Endothelial cell of hepatic sinusoid (primary cell): ENCODE measurements at regions not wholly inside any gene's neighbourhood (a gene's known extent, or its start where the extent isn't known, plus 50 kb on each side); places are given as distances from the start of the nearest gene placed in this dataset.

Source experiments
- in situ Hi-C: cut with HindIII; loops from 2 replicates; pipeline ENCODE4 v1.10.0; 2017; ENCODE audit warnings: low sequenced_read_pairs

DNA sequence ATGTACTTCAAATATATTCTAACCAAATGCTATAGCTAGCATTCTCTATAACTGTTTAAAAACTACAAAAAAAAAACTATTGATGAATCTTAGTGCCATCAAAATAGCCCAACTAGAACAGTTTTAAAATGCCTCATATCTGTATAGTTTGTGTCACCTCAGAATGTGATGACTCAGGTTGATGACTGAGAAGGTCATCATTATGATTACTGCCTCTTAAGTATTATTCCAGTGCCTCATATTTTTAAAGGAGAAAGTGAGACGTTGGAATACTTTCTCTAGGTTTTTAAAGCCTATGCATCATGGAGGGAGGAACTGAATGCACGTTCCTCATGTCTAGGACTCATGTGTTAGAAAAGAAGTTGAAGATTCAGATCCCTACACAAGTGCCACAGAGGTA, 88.2 kb downstream of the TMA16 start:
- in situ Hi-C loops = no loop called here

DNA sequence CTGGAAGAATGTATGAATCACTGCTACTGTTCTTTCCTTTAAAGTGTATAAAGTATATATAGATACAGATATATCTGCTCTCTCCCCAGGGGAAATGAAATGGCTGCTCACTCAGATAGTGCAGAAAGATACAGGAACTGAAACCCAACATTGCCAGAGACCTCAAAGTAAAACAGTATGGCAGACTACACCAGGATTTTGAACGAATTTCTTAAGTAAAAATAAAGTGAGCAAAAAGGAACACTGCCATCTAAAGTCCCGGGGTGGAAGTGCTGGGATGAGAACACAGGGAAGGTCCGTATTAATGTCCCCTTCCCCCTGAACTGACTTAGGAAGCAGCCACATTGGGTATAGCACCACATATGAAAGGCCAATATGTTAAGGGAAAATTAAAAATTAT, 93.4 kb downstream of the TMA16 start:
- in situ Hi-C loops = no loop called here

DNA sequence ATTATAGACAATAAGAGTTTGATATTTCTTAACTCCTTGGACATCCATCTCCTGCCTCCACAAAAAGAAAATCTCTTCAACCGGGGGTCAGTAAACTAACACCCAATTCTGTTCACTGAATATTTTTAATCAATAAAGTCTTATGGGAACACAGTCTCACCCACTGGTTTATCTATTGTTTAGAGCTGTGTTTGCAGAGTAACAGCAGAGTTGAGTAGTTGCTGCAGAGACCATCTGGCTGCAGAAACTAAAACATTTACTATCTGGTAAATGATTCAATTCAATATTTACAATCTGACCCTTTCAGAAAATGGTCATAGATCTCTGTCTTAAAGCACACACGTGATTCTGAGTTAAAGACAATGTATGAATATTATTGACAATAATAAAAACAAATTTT, 94.0 kb downstream of the TMA16 start:
- in situ Hi-C loops = no loop called here

DNA sequence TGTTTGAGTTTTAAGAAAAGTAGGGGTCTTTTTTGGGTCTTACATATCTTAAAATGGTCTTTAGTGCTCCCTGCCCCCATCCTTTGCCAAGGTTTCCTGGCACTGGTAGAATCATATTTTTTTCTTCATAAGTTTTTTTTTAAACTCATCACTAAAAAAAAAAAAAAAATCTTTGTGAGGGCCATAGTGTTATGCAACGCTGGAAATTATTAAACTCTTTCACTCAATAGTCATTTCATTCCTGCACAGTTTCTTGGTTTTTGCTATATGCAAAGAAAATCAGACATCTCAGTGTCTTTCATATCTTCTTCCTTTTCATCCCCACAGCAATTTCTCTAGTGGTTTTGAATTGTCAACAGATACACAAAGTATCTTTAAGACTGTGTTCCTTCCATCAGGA, 95.6 kb downstream of the TMA16 start:
- in situ Hi-C loops = no loop called here

DNA sequence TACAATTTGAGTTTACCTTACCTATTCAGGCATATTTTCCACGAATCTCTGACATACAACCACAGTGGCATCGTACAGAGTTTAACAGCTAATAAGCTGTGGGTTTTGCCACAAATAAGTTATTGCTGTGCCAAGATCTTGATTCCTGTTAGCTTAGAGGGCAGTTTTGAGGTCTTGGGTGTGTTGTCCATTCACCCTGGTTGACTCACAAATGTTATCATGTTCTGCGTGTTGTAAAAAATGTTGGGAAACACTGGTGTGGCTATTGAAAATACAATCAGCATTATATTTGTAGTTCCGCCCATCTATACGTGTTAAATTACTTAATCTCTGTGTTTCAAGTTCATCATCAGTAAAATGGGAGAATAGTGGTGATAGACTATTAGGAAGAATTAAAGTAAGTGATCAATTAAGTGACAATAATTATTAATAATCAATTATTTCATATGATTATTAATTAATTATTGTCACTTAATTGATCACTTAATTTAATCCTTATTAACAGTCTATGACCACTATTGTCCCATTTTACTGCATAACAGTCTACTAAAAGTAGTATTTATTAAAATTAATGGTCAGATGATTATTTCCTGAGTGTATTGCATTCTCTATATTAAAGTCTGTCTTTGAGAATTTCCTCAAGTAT, 96.3 kb downstream of the TMA16 start:
- in situ Hi-C loops = no loop called here

DNA sequence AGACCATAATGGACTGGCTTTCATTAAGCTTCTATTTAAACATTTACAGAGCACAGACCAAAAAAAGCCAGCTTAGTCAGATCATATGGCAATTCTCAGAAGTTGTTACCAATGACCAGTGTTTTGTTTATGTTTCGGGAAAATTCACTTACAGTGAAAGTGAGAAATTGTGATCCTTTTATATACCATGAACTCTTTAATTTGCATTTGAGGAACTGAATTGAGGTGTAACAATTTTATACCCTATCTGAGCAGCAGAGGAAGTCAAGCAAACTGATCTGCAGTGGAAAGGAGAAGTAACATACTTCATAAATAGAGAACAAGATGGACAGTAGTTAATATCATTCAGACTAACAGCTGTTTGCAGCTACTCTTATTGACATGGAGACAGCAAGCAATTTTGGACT, 97.1 kb downstream of the TMA16 start:
- in situ Hi-C loops = no loop called here

DNA sequence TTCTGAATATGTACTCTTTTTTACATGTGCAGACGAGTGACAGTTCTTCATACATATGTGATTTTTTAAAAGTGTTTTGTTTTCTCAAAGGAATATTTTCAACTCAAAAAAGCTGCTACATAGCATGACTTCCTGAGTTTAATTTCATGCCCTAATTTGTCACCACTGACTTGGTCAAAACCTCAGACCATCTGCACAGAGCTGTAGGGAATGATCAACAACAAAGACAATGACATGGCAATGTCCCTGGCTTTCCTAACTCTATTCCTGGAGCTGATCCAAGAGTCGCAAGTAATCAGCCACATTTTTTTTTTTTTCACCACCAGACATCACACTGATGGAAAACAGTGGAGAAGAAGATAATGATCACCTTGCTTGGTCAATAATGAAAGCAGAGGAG, 97.7 kb downstream of the TMA16 start:
- in situ Hi-C loops = no loop called here

DNA sequence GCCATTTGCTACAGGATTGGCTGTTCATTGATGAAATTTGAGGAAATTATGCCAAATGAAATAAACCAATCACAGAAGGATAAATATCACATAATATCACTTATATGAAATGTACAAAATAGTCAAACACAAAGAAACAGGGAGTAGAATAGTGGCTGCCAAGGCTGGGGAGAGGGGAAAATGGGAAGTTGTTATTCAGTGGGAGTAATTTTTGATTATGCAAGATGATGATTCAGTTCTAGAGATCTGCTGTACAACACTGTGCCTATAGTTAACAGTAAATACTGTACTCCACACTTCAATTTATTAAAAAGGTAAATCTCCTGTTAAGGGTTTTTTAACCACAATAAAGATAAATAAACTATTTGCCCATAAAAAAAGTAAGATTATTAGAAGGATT, 101.1 kb downstream of the TMA16 start:
- in situ Hi-C loops = no loop called here

DNA sequence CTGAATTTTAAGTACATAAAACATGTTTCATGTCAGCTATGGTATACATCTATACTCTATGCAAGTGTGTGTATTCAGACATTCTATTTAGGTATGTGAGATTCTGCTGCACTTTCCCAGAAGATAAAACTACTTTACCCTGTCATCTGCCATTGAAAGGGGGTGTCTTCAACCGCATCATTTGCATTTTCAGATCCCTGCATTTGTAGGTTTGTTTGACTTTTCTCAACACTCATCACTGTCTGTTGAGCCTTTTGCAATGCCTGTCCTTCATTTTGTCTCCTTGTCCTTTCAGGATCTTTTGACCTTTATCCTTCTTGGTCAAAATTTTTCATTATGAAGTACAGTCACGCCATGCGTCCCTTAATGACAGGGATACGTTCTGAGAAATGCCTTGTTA, 103.5 kb downstream of the TMA16 start:
- in situ Hi-C loops = no loop called here

DNA sequence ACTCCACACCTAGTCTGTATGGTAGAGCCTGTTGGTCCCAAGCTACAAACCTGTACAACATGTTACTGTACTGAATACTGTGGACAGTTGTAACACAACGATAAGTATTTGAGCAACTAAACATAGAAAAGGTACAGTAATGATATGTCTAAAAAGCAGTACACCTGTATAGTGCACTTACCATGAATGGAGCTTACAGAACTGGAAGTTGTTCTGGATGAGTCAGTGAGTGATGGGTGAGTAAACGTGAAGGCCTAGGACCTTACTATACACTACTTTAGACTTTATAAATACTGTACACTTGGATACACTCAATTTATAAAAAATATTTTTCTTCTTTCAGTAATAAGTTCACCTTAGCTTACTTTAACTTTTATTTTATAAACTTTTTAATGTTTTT, 104.0 kb downstream of the TMA16 start:
- in situ Hi-C loops = no loop called here

DNA sequence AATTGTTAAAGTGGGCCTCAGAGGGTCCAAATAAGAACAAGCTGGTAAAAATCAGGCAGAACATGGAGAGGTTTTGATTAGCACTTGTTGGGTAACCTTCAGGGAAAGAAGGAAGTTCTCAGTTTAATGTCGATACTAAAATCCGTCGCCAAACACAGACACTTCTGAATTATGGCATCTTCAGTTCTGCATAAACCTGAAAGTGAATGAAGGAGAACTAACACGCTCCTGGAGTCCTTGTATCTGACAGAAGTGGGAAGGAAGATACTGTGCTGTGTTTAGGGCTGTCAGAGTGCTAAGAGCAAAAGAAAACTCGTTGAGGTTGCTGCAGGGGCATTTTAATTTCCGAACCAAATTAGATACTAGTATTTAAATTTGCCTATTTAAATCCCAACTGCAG, 106.2 kb downstream of the TMA16 start:
- in situ Hi-C loops = no loop called here

DNA sequence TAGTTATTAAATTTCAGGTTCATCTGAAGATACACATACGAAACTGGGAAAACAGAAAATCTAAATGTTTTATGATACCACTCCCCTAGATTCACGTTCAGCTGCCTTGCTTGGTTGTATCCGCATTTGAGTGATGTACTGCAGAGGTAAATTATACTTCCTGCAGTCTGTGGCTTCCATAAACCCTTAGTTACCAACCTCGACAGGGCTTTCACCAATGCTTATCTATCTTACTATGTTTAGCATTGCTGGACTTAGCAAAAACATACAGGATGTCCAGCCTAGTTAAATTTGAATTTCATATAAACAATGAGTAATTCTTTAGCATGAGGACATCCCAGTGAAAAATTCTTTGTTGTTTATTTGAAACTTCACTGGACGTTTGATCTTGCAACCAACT, 108.8 kb downstream of the TMA16 start:
- in situ Hi-C loops = no loop called here

DNA sequence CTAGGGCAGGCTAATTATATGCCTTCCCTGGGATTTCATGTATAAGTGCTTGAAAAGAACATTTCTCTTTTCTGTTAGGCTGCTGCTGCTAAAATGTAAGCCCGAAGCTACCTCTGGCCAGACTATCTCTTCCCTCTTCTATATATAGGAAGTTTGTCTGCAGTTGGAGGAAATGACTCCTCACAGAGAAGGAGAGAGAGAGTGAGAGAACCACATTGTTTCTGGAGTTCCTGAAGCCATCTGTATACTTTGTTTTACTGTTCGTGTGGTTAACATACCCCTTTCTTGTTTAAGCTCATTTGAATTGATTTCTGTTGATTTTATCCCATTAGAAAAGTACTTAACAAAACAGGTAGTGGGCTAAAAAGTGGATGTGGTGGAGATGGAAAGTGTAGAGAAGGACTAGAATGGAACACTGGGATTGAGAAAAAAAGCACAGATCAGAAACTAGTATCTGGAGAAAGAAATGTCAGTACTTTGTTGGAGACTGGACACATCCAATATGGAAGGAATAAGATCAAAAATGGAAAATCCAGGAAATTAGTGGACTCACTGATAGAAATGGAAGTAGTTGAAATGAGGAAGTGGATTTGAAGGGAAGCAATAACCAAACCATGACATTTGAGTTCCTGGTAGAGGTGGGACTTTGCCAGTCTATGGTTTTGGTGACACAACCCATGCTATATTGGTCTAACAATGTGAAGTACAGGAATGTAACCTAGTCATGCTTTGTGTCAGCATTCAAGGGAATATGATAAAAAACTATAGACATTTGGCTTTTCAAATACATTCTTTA, 112.6 kb downstream of the TMA16 start:
- in situ Hi-C loops = no loop called here

DNA sequence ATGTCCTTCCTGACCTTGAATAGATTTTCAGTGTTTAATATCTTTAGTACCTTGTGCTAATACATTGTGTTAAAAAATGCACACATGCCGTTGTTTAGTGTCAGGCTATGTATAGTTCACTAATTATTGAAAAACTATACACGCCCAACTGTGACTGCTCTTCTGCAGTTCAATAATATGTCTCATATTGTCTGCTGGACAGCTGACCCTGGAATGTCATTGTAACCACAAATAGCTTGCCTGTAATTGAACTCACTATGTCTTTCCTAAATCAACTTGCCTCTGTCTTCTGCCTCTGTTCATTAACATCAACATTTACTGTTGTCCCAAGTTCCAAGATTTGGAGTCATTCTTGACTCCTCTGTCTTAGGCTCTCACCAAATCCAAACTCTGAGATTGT, 114.5 kb downstream of the TMA16 start:
- in situ Hi-C loops = no loop called here

DNA sequence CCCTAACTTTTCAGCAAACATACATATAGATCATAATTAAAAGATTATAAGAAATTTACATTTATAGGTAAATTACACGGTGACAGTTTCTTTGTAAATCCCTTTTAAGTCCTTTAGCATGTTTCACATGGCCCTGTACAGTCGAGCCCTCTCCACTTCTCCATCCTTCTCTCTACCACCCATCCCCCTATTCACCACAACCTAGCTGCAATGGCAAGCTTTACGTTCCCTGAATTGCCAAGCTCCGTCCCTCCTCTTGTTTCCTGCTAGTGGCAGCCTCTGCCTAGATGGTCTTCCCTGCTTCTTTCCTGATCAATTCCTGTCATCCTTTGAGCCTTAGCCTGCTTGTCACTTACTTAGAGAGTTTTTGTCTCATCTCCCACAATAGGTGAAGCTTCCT, 116.2 kb downstream of the TMA16 start:
- in situ Hi-C loops = no loop called here

DNA sequence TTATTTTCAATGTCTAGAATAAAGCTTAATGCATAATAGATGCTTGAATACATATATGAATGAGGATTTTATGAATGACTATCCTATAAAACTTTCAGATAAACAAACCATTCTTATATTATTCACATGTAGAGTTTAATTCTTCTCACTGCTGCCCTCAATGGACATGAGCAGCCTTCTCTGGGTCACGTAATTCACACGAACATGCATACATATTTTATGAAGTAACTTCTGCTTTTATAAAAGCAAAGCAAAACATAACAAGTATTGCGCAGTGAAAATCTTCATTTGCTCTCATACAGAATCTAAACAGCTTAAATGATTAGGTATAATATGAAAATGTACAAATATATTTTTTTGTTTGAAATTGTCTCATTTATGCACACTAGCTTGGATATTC, 116.7 kb downstream of the TMA16 start:
- in situ Hi-C loops = no loop called here

DNA sequence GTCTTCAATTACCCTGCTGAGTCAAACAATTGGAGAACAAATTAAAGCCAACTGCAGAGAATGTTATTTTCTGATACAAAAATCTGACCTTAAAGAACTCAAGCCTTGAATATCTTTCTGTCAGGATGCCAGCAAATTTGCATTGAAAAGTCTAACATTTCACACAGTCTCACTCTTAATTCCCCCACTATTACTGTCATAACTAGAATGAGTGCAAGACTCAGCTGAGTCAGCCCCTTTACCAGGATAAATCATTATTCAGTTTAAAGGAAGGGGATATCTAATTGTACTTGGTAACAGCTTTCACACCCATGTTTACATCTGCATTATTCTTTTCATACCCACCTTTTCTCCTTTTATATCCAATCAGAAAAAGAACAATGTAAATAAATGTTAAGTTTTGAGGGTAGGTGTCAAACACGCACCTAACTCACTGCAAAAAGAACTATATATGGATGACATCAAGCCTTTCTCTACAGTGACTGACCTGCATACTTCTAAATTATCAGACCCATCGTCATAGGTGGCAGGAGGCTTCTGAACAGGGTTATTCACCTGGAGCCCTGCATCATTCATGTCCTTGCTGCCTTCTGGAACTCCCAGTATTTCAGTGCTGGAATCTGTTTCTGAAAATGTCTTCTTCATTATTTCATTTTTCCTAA, 117.4 kb downstream of the TMA16 start:
- in situ Hi-C loops = no loop called here

DNA sequence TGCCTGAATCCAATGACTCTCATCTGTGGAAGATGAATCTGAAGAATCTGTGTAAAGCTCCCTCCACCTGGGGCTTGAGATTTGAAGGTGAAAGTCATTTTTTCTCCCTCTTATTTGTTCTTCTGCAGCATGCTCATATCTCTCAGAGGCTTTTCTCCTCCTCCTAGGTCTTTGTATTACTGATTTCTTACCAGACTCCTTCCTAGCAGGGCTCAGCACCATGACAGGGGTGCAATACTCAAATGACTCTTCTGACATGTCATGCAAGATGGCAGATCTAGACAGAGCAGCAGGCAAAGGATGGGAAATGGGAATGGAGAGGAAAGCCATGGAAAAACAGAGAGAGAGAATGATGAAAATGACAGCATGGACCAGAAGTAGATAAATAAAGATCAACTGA, 118.3 kb downstream of the TMA16 start:
- in situ Hi-C loops = no loop called here

DNA sequence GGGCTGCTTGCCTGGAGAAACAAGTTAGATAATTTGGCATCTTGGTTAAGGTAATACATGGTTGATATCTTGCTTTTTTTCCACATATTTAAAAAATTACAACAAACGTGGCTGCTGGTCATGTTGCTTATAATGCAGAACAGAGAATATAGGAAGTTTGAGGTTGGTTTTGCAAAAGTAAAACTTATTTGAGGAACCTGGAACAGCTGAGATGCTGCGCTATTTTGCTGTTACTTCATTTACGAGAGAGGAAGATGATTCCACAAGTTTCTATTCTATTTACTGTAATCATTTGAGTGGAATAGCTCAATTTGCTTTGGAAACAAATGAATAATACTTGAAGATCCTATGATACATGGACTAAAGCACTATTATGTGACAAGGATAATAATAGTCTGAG, 118.9 kb downstream of the TMA16 start:
- in situ Hi-C loops = no loop called here

DNA sequence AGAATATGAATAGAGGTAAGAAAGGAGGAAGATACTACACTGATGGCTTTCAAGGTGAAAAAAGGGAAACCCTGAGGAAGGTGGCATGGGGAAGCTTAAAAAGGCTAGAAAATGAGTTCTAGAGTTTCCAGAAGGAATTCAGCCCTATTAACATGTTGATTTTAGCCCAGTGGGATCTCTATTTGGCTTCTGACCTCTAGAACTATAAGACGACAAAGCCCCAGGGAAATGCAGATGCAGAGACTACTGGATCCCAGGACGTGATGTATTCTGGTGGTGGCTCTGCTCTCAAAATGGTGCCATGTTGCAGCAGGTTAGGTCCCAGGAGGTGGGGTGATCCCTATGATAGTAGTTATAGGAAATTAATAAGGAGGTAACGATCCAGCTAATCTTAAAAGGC, 120.4 kb downstream of the TMA16 start:
- in situ Hi-C loops = no loop called here

DNA sequence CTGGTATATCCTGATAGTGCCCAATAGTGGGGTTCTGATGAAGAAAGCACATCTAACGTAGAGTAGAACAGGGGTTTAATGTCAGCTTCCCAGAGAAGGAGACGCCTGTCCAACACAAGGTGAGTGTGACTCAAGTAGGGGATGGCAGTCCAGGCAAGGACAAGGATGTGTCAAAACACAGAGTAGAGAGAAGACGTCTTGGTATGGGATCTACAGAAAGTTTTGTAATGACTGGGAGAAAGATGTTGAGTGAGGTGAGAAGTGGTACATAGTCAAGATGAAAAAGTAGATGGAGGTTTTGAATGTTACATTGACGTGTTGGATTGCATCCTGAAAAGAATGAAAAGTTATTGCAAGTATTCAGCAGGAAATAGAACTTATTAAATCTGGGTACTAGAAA, 124.4 kb downstream of the TMA16 start:
- in situ Hi-C loops = no loop called here

DNA sequence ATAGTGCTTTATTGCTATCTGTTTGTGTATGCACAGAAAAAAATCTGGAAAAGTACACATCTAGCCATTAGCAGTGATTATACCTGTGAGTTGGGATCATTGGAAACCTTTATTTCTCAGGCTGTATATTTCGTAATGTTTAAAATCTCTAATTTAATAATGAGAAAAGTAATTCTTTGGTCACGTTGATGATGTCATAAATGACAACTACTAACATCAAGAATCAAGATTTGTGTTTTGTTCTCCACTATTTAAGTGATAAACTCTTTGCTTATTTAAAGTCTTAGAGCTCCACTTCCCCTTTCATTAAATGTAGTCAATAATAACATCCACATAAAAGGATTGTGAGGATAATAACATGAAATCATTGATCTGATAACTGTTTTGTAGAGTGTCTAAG, 126.2 kb downstream of the TMA16 start:
- in situ Hi-C loops = no loop called here
